ENCODE measurements at regions not wholly inside any gene's neighbourhood (a gene's known extent, or its start where the extent isn't known, plus 50 kb on each side); places are given as distances from the start of the nearest gene placed in this dataset.

GRCh38 chr3:154728285-154728684, 298.3 kb upstream of the GPR149 start:
- H3K4me1 ChIP-seq: no peaks in the 10 kb centered on the region
- intact Hi-C loops (cut with DNase I): no loop called here
- no peaks in the 10 kb centered on the region for H3K27me3 ChIP-seq
- H3K36me3 ChIP-seq: no peaks in the 10 kb centered on the region
- no peaks in the 10 kb centered on the region for H3K9me3 ChIP-seq
- no peak for DNase-seq (ENCODE audit: low spot score in 2 of 2)
- H3K27ac ChIP-seq: no peak overlapping the region
- TF ChIP-seq CTCF (IDR thresholded peaks at IDR 0.05): no peak
- no peak overlapping the region for H3K4me3 ChIP-seq

GRCh38 chr3:154720921-154721320, 290.9 kb upstream of the GPR149 start:
- Histone ChIP-seq H3K27ac (no peak overlapping the region), H3K36me3 (no peaks in the 10 kb centered on the region), H3K9me3 (no peaks in the 10 kb centered on the region), H3K4me1 (no peaks in the 10 kb centered on the region), H3K4me3 (no peak overlapping the region), H3K27me3 (no peaks in the 10 kb centered on the region)
- DNase-seq (ENCODE audit: low spot score in 2 of 2): no peak
- intact Hi-C loops (cut with DNase I): no loop called here
- no peak for TF ChIP-seq CTCF (IDR thresholded peaks at IDR 0.05)

GRCh38 chr3:154718053-154718452, 288.1 kb upstream of the GPR149 start:
- Histone ChIP-seq H3K9me3 (no peaks in the 10 kb centered on the region), H3K36me3 (no peaks in the 10 kb centered on the region), H3K4me1 (no peaks in the 10 kb centered on the region), H3K4me3 (no peak overlapping the region), H3K27me3 (no peaks in the 10 kb centered on the region), H3K27ac (no peak overlapping the region)
- intact Hi-C loops (cut with DNase I): no loop called here
- no peak for DNase-seq (ENCODE audit: low spot score in 2 of 2)
- no peak for TF ChIP-seq CTCF (IDR thresholded peaks at IDR 0.05)

GRCh38 chr3:154716170-154716569, 286.2 kb upstream of the GPR149 start:
- Histone ChIP-seq H3K4me3 (no peak overlapping the region), H3K9me3 (no peaks in the 10 kb centered on the region), H3K27me3 (no peaks in the 10 kb centered on the region), H3K27ac (no peak overlapping the region), H3K36me3 (no peaks in the 10 kb centered on the region), H3K4me1 (no peaks in the 10 kb centered on the region)
- no peak for TF ChIP-seq CTCF (IDR thresholded peaks at IDR 0.05)
- no peak for DNase-seq (ENCODE audit: low spot score in 2 of 2)
- intact Hi-C loops (cut with DNase I): no loop called here

GRCh38 chr3:154708554-154708953, 278.6 kb upstream of the GPR149 start:
- Histone ChIP-seq H3K4me1 (no peaks in the 10 kb centered on the region), H3K9me3 (no peaks in the 10 kb centered on the region), H3K27me3 (no peaks in the 10 kb centered on the region), H3K36me3 (no peaks in the 10 kb centered on the region), H3K4me3 (no peak overlapping the region), H3K27ac (no peak overlapping the region)
- DNase-seq (ENCODE audit: low spot score in 2 of 2): no peak
- no peak for TF ChIP-seq CTCF (IDR thresholded peaks at IDR 0.05)
- intact Hi-C loops (cut with DNase I): no loop called here

GRCh38 chr3:154701055-154701454, 271.1 kb upstream of the GPR149 start:
- no peak for TF ChIP-seq CTCF (IDR thresholded peaks at IDR 0.05)
- no peak overlapping the region for H3K4me3 ChIP-seq
- intact Hi-C loops (cut with DNase I): no loop called here

More at GRCh38 chr3:154701055-154701454, 271.1 kb upstream of the GPR149 start:
- Histone ChIP-seq H3K4me1 (no peaks in the 10 kb centered on the region), H3K27ac (no peak overlapping the region), H3K9me3 (no peaks in the 10 kb centered on the region), H3K27me3 (no peaks in the 10 kb centered on the region), H3K36me3 (no peaks in the 10 kb centered on the region)
- no peak for DNase-seq (ENCODE audit: low spot score in 2 of 2)
